ENCODE measurements at regions not wholly inside any gene's neighbourhood (a gene's known extent, or its start where the extent isn't known, plus 50 kb on each side); places are given as distances from the start of the nearest gene placed in this dataset.

- no peak for TF ChIP-seq CTCF (IDR thresholded peaks at IDR 0.05; ENCODE audit: low read depth, low read length)
- TF ChIP-seq EZH2phosphoT487 (IDR thresholded peaks at IDR 0.05; ENCODE audit: low read depth), result no peak
Observed at GRCh38 chr18:51955136-51955535, 384.9 kb upstream of the DCC start.
